HL-60 (cell line): ENCODE measurements at regions not wholly inside any gene's neighbourhood (a gene's known extent, or its start where the extent isn't known, plus 50 kb on each side); places are given as distances from the start of the nearest gene placed in this dataset.

Source experiments
- CTCF ChIP-seq: IDR thresholded peaks from one replicate; pipeline ENCODE4 v1.5.1; 2011; ENCODE audit warnings: low read length, control low read depth, inconsistent platforms; ENCODE audit not compliant: insufficient read depth
- GABPA ChIP-seq: IDR thresholded peaks from 2 replicates; pipeline ENCODE4 v1.6.1; 2012; ENCODE audit warnings: low read depth
- POLR2AphosphoS5 ChIP-seq: IDR thresholded peaks from 2 replicates; pipeline ENCODE4 v1.6.1; 2012; ENCODE audit warnings: low read depth
- SPI1 ChIP-seq: IDR thresholded peaks from 2 replicates; pipeline ENCODE4 v1.6.1; 2012; ENCODE audit warnings: low read depth, mild to moderate bottlenecking, borderline replicate concordance
- TF ChIP-seq, protein P1 (sequence below): IDR thresholded peaks from 2 replicates; pipeline ENCODE4 v1.6.1; 2012; ENCODE audit warnings: low read depth; ENCODE audit not compliant: insufficient replicate concordance

GRCh38 chr2:2985020-2985419, 392.6 kb downstream of the EIPR1 start:
- TF ChIP-seq CTCF (no peak), SPI1 (no peak), POLR2AphosphoS5 (no peak), GABPA (no peak)
- TF ChIP-seq, protein P1, sequence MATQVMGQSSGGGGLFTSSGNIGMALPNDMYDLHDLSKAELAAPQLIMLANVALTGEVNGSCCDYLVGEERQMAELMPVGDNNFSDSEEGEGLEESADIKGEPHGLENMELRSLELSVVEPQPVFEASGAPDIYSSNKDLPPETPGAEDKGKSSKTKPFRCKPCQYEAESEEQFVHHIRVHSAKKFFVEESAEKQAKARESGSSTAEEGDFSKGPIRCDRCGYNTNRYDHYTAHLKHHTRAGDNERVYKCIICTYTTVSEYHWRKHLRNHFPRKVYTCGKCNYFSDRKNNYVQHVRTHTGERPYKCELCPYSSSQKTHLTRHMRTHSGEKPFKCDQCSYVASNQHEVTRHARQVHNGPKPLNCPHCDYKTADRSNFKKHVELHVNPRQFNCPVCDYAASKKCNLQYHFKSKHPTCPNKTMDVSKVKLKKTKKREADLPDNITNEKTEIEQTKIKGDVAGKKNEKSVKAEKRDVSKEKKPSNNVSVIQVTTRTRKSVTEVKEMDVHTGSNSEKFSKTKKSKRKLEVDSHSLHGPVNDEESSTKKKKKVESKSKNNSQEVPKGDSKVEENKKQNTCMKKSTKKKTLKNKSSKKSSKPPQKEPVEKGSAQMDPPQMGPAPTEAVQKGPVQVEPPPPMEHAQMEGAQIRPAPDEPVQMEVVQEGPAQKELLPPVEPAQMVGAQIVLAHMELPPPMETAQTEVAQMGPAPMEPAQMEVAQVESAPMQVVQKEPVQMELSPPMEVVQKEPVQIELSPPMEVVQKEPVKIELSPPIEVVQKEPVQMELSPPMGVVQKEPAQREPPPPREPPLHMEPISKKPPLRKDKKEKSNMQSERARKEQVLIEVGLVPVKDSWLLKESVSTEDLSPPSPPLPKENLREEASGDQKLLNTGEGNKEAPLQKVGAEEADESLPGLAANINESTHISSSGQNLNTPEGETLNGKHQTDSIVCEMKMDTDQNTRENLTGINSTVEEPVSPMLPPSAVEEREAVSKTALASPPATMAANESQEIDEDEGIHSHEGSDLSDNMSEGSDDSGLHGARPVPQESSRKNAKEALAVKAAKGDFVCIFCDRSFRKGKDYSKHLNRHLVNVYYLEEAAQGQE, result no peak
